Gastroesophageal sphincter (tissue), 4 donors: ENCODE measurements at regions not wholly inside any gene's neighbourhood (a gene's known extent, or its start where the extent isn't known, plus 50 kb on each side); places are given as distances from the start of the nearest gene placed in this dataset.

Experiments
- ATAC-seq: fragments of 150-250 bp; one replicate; pipeline ENCODE4 v1.9.1; 2016; ENCODE audit warnings: mild to moderate bottlenecking, moderate library complexity
- H3K27ac ChIP-seq, 4 donors: fragments of 200-600 bp; sonication (generic) in 3 of 4; 1 replicate in 3 of 4; 2 replicates in 1 of 4; pipeline ENCODE4 v1.5.1; 2016 to 2019
- H3K27me3 ChIP-seq: fragments of 200-600 bp; sonication (generic); one replicate; pipeline ENCODE4 v1.5.1; 2019
- H3K36me3 ChIP-seq, 2 donors: fragments of 200-600 bp; sonication (generic); one replicate each; pipeline ENCODE4 v1.5.1; 2019; ENCODE audit warnings: control low read depth in 1 of 2
- H3K4me1 ChIP-seq, 3 donors: fragments of 200-600 bp; sonication (generic); 1 replicate in 2 of 3; 2 replicates in 1 of 3; pipeline ENCODE4 v1.5.1; 2016 to 2019; ENCODE audit warnings: control low read depth in 2 of 3
- H3K4me3 ChIP-seq, 2 donors: fragments of 200-600 bp; sonication (generic); one replicate each; pipeline ENCODE4 v1.5.1; 2019; ENCODE audit warnings: mild to moderate bottlenecking in 1 of 2, moderate library complexity in 1 of 2
- H3K9me3 ChIP-seq, 3 donors: fragments of 200-600 bp; sonication (generic); one replicate each; pipeline ENCODE4 v1.5.1; 2017 to 2019; ENCODE audit warnings: control low read depth in 2 of 3
- CTCF ChIP-seq, 4 experiments: fragments of 200-600 bp in 2 of 4; fragments of 450-650 bp in 2 of 4; sonication (generic) in 1 of 4; IDR thresholded peaks; one replicate each; pipeline ENCODE4 v1.5.1; 2017 to 2019; ENCODE audit warnings: antibody characterized with exemption in 4 of 4, mild to moderate bottlenecking in 2 of 4, moderate library complexity in 2 of 4
- EP300 ChIP-seq: sonication (generic); formaldehyde crosslinking; IDR thresholded peaks from one replicate; pipeline ENCODE4 v1.6.1; 2017; ENCODE audit warnings: antibody characterized with exemption, mild to moderate bottlenecking
- POLR2A ChIP-seq, 2 donors: fragments of 450-650 bp; IDR thresholded peaks; one replicate each; pipeline ENCODE4 v1.6.1; 2017; ENCODE audit warnings: antibody characterized with exemption in 2 of 2, mild to moderate bottlenecking in 2 of 2, moderate library complexity in 1 of 2
- POLR2AphosphoS5 ChIP-seq: sonication (generic); formaldehyde crosslinking; IDR thresholded peaks from one replicate; pipeline ENCODE4 v1.6.1; 2017; ENCODE audit warnings: antibody characterized with exemption
- WGBS, 2 donors: methylation state at CpG; one replicate each; pipeline ENCODE4 v1.1.5; 2018; ENCODE audit warnings: low coverage in 1 of 2; 5-methylcytosine and 5-hydroxymethylcytosine counted together

GRCh38 chr2:107128381-107128780 is 242.4 kb upstream of the ST6GAL2 start:
- WGBS, 2 donors, result 71 to 74% methylated on average over 1 to 2 of the region's 2 CpGs
- Histone ChIP-seq H3K9me3 (no peaks in the 10 kb centered on the region), H3K4me3 (no peak overlapping the region), H3K27me3 (no peaks in the 10 kb centered on the region), H3K4me1 (no peaks in the 10 kb centered on the region), H3K36me3 (no peaks in the 10 kb centered on the region), H3K27ac (no peak overlapping the region)
- TF ChIP-seq POLR2A (IDR thresholded peaks at IDR 0.05) (no peak), POLR2AphosphoS5 (no peak), CTCF (IDR thresholded peaks at IDR 0.05) (no peak), EP300 (no peak)
- no peak for ATAC-seq

- WGBS, 2 donors, result 51 to 52% methylated on average over 8 to 9 of the region's 11 CpGs
- no peak overlapping the region for H3K4me3 ChIP-seq
- TF ChIP-seq EP300 (no peak), POLR2A (IDR thresholded peaks at IDR 0.05) (no peak), POLR2AphosphoS5 (no peak)
Observed at GRCh38 chr2:107132070-107132469, 246.1 kb upstream of the ST6GAL2 start.

GRCh38 chr2:107132746-107133145 is 246.8 kb upstream of the ST6GAL2 start:
- Histone ChIP-seq H3K4me1 (no peaks in the 10 kb centered on the region), H3K27ac (no peak overlapping the region), H3K36me3 (no peaks in the 10 kb centered on the region), H3K9me3 (peaks cover 0 to 7% (median 0%) of the 10 kb centered on the region in 3 donors), H3K4me3 (no peak overlapping the region), H3K27me3 (no peaks in the 10 kb centered on the region)
- TF ChIP-seq EP300 (no peak), CTCF (IDR thresholded peaks at IDR 0.05) (no peak)
- 40 to 58% methylated on average over 1 to 4 of the region's 4 CpGs for WGBS, 2 donors
- no peak for ATAC-seq

More at GRCh38 chr2:107132070-107132469, 246.1 kb upstream of the ST6GAL2 start:
- no peak for ATAC-seq
- Histone ChIP-seq H3K4me1 (no peaks in the 10 kb centered on the region), H3K27me3 (no peaks in the 10 kb centered on the region), H3K9me3 (peaks cover 0 to 7% (median 0%) of the 10 kb centered on the region in 3 donors), H3K36me3 (no peaks in the 10 kb centered on the region), H3K27ac (no peak overlapping the region)

- TF ChIP-seq POLR2A (IDR thresholded peaks at IDR 0.05) (no peak), CTCF (IDR thresholded peaks at IDR 0.05) (no peak), EP300 (no peak), POLR2AphosphoS5 (no peak)
- no peaks in the 10 kb centered on the region for H3K36me3 ChIP-seq
- H3K4me3 ChIP-seq, result no peak overlapping the region
- no peak overlapping the region for H3K27ac ChIP-seq
- no peak for ATAC-seq
- peaks cover 0 to 7% (median 0%) of the 10 kb centered on the region in 3 donors for H3K9me3 ChIP-seq
- 88% methylated on average over 1 of the region's 1 CpG; no CpG with 5 or more reads in 1 of the 2 donors for WGBS, 2 donors
- H3K4me1 ChIP-seq, result no peaks in the 10 kb centered on the region
- H3K27me3 ChIP-seq, result no peaks in the 10 kb centered on the region
Observed at GRCh38 chr2:107133412-107133811, 247.4 kb upstream of the ST6GAL2 start.

GRCh38 chr2:107136733-107137132 is 250.8 kb upstream of the ST6GAL2 start:
- no peak overlapping the region for H3K4me3 ChIP-seq
- no peaks in the 10 kb centered on the region for H3K36me3 ChIP-seq
- no peak overlapping the region for H3K27ac ChIP-seq
- peaks cover 0 to 7% (median 0%) of the 10 kb centered on the region in 3 donors for H3K9me3 ChIP-seq
- H3K27me3 ChIP-seq, result no peaks in the 10 kb centered on the region
- ATAC-seq, result no peak
- no peaks in the 10 kb centered on the region for H3K4me1 ChIP-seq
- TF ChIP-seq POLR2A (IDR thresholded peaks at IDR 0.05) (no peak), CTCF (IDR thresholded peaks at IDR 0.05) (no peak), POLR2AphosphoS5 (no peak), EP300 (no peak)
